DND-41 (cell line): ENCODE measurements at regions not wholly inside any gene's neighbourhood (a gene's known extent, or its start where the extent isn't known, plus 50 kb on each side); places are given as distances from the start of the nearest gene placed in this dataset.

ENCODE experiments used
- EZH2 ChIP-seq: IDR thresholded peaks from 3 replicates; pipeline ENCODE4 v1.6.1; 2012; ENCODE audit warnings: borderline replicate concordance, low read depth, mild to moderate bottlenecking, moderate library complexity, low read length, inconsistent platforms; ENCODE audit not compliant: severe bottlenecking
- TF ChIP-seq, protein P1 (sequence below): IDR thresholded peaks from 2 replicates; pipeline ENCODE4 v1.5.1; 2012; ENCODE audit warnings: borderline replicate concordance, low read length, moderate library complexity, mild to moderate bottlenecking; ENCODE audit not compliant: poor library complexity, severe bottlenecking; ENCODE audit errors: extremely low read depth

DNA sequence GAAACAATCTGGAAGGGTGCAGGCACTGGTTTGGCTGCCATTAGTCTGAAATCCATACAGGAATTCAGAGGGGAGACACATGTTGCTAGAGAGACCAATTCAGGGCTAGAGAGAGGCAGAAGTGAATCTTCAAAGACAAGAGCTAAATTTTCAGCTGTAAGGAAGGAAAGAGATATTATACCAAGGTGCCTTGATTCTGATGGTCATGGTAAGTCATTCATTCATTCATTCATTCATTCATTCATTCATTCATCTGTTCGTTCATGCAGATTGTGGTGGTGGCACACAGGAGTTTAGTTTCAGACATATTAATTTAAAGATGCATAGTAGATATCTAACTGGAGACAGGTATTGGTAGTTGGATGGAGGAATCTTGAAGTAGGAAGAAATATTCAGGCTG is 1493.5 kb upstream of the TMEM132C start:
- TF ChIP-seq, protein P1, sequence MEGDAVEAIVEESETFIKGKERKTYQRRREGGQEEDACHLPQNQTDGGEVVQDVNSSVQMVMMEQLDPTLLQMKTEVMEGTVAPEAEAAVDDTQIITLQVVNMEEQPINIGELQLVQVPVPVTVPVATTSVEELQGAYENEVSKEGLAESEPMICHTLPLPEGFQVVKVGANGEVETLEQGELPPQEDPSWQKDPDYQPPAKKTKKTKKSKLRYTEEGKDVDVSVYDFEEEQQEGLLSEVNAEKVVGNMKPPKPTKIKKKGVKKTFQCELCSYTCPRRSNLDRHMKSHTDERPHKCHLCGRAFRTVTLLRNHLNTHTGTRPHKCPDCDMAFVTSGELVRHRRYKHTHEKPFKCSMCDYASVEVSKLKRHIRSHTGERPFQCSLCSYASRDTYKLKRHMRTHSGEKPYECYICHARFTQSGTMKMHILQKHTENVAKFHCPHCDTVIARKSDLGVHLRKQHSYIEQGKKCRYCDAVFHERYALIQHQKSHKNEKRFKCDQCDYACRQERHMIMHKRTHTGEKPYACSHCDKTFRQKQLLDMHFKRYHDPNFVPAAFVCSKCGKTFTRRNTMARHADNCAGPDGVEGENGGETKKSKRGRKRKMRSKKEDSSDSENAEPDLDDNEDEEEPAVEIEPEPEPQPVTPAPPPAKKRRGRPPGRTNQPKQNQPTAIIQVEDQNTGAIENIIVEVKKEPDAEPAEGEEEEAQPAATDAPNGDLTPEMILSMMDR = no peak
- no peak for TF ChIP-seq EZH2
